ENCODE measurements at regions not wholly inside any gene's neighbourhood (a gene's known extent, or its start where the extent isn't known, plus 50 kb on each side); places are given as distances from the start of the nearest gene placed in this dataset.

GRCh38 chr15:97688886-97689285, 271.6 kb upstream of the ARRDC4 start:
- no peak for TF ChIP-seq ISL2 (CRISPR knock-in tag; IDR thresholded peaks at IDR 0.05)
- TF ChIP-seq CREM (IDR thresholded peaks at IDR 0.05), result no peak
- TF ChIP-seq CREM (CRISPR knock-in tag; IDR thresholded peaks at IDR 0.05), result no peak
- TF ChIP-seq SMAD3 (CRISPR knock-in tag; IDR thresholded peaks at IDR 0.05), result no peak
- no peak for TF ChIP-seq EZH2 (conservative IDR thresholded peaks at IDR 0.05; ENCODE audit: low read depth, low read length)
- no peak for TF ChIP-seq NFIC (IDR thresholded peaks at IDR 0.05; ENCODE audit: low read length)
- TF ChIP-seq FOXK1 (CRISPR knock-in tag; IDR thresholded peaks at IDR 0.05; ENCODE audit: borderline replicate concordance, low read depth), result no peak
- no peak for TF ChIP-seq NR1H2 (CRISPR knock-in tag; IDR thresholded peaks at IDR 0.05; ENCODE audit: borderline replicate concordance, low read depth)
- TF ChIP-seq POLR2AphosphoS2 (IDR thresholded peaks at IDR 0.05; ENCODE audit: low read depth, low read length), result no peak
- no peak for TF ChIP-seq RFX5 (IDR thresholded peaks at IDR 0.05; ENCODE audit: low read depth, low read length)
- no peak for TF ChIP-seq FOSL2 (CRISPR knock-in tag; IDR thresholded peaks at IDR 0.05)

All from HepG2 (cell line).